ENCODE measurements at regions not wholly inside any gene's neighbourhood (a gene's known extent, or its start where the extent isn't known, plus 50 kb on each side); places are given as distances from the start of the nearest gene placed in this dataset.

DNA sequence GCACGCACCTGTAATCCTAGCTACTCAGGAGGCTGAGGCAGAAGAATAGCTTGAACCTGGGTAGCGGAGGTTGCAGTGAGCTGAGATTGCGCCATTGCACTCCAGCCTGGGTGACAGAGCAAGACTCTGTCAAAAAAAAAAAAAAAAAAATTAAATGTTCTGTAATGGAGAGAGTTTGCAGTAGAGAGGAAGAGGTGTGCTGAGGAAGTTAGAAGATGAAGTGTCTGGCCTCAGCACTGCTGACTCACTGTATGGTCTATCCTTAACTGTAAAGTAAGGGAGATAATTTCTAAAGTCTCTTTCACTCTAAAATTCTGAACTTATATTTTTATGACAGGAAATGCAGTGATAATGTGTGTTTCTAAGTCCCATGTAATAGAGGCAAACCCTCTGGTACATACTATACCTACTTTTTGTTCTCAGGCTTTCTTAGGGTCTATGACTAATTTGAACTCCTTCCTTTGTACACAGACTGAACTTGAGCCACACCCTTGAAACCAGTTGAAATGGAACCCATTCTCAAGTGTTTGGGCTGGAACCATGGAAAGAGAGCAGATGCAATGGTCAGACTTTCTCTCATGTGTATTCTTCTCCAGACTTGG lies 278.1 kb upstream of the FAR2 start:
- no peak for DNase-seq
- Histone ChIP-seq H3K36me3 (ENCODE audit: control insufficient read depth in 2 of 3, insufficient read depth in 3 of 3, low read length in 3 of 3) (no peaks in the 10 kb centered on the region), H3K9me3 (ENCODE audit: control insufficient read depth in 2 of 3, low read length in 3 of 3) (no peaks in the 10 kb centered on the region), H3K4me3 (ENCODE audit: low read length) (no peak overlapping the region), H3K4me1 (ENCODE audit: control insufficient read depth in 2 of 2, insufficient read depth in 2 of 2, low read length in 2 of 2) (no peaks in the 10 kb centered on the region), H3K27me3 (ENCODE audit: control insufficient read depth in 2 of 2, insufficient read depth in 2 of 2, low read length in 2 of 2) (no peaks in the 10 kb centered on the region), H3K27ac (ENCODE audit: low read depth, low read length) (no peak overlapping the region)
- intact Hi-C loops (cut with micrococcal nuclease), result loop anchor here in 1 of 2 donors (5.0 kb wide), 1 partner anchor 1139 kb away; no protein-coding TSS in a partner anchor
- H3K36me3 Mint-ChIP-seq, result no peaks in the 10 kb centered on the region
- CTCF ChIA-PET, result no interaction called here
- POLR2A ChIA-PET, result no interaction called here
- H3K27ac Mint-ChIP-seq, result no peak overlapping the region
- H3K9me3 Mint-ChIP-seq, result peaks cover 0 to 5% (median 0%) of the 10 kb centered on the region in 11 donors
- no peak overlapping the region for H3K4me3 Mint-ChIP-seq
- peaks cover 0 to 2% (median 0%) of the 10 kb centered on the region in 5 donors for H3K27me3 Mint-ChIP-seq
- peak; percentile 69 for ATAC-seq
- no peaks in the 10 kb centered on the region for H3K4me1 Mint-ChIP-seq

DNA sequence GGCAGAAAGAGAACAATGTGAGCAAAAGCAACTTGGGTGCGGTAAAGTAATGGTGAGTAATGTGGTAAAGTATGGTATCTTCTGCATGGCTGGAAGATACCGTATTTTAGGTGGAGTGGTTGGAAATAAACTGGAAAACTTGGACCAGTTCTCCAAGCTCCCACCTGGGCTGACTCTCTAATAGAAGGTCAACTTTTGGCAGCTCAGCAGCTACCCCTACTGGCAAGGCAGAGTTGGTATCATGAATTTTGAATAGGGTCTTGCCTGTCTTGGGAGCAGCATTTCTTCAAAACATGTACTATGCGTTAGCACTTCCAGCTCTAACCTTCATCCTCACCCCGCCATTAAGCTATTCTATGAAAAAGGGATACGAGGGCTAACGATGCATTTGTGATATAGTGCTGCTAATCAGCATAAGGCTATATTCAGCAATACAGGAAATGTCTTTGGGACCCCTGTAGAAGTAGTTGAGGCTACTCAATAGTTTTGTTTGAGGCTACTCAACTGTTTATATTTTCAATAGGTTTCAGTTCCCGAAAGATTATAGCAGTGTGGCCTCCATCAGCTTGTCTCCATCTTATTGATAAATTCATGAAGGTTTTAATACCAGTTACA lies 276.3 kb upstream of the FAR2 start:
- ATAC-seq (no peak), DNase-seq (peak in 1 of 9 donors; percentile 20)
- Histone ChIP-seq H3K4me1 (ENCODE audit: control insufficient read depth in 2 of 2, insufficient read depth in 2 of 2, low read length in 2 of 2) (no peaks in the 10 kb centered on the region), H3K27me3 (ENCODE audit: control insufficient read depth in 2 of 2, insufficient read depth in 2 of 2, low read length in 2 of 2) (no peaks in the 10 kb centered on the region), H3K36me3 (ENCODE audit: control insufficient read depth in 2 of 3, insufficient read depth in 3 of 3, low read length in 3 of 3) (no peaks in the 10 kb centered on the region), H3K27ac (ENCODE audit: low read depth, low read length) (no peak overlapping the region), H3K9me3 (ENCODE audit: control insufficient read depth in 2 of 3, low read length in 3 of 3) (no peaks in the 10 kb centered on the region), H3K4me3 (ENCODE audit: low read length) (no peak overlapping the region)
- ChIA-PET POLR2A (no interaction called here), CTCF (interaction anchor here (0.5 kb wide), 1 partner anchor 138 kb away, joined by 3 read pairs; no protein-coding TSS in a partner anchor)
- Mint-ChIP-seq H3K36me3 (no peaks in the 10 kb centered on the region), H3K27ac (no peak overlapping the region), H3K4me1 (no peaks in the 10 kb centered on the region), H3K4me3 (no peak overlapping the region), H3K27me3 (peaks cover 0 to 10% (median 0%) of the 10 kb centered on the region in 5 donors), H3K9me3 (peaks cover 0 to 8% (median 0%) of the 10 kb centered on the region in 11 donors)
- intact Hi-C loops (cut with micrococcal nuclease), result loop anchor here in 1 of 2 donors (5.0 kb wide), 1 partner anchor 1140 kb away; no protein-coding TSS in a partner anchor

DNA sequence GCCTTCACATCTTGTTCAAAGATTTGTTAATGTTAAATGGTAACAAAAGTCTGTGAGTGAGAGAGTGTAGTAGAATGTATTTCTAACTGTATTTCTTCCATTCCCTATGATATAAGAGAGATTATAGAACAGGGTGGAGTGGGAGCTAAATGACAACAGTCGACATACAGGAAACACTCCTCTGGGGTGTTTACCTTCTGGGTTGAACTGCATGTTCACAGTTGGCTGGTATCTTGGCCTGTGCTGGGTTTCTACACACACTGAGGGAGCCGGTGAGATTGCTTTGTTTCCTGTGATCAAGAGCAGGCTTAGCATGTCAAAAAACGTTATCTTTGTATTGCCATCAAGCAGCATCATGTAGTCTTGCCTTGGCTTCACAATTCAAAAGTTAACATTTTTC lies 274.3 kb upstream of the FAR2 start:
- H3K4me1 ChIP-seq (ENCODE audit: control insufficient read depth in 2 of 2, insufficient read depth in 2 of 2, low read length in 2 of 2), result no peaks in the 10 kb centered on the region
- peaks cover 0 to 14% (median 0%) of the 10 kb centered on the region in 5 donors for H3K27me3 Mint-ChIP-seq
- H3K4me3 Mint-ChIP-seq, result no peak overlapping the region
- no peak overlapping the region for H3K27ac Mint-ChIP-seq
- ChIA-PET POLR2A (no interaction called here), CTCF (no interaction called here)
- ATAC-seq (no peak), DNase-seq (no peak)
- no peaks in the 10 kb centered on the region for H3K36me3 ChIP-seq (ENCODE audit: control insufficient read depth in 2 of 3, insufficient read depth in 3 of 3, low read length in 3 of 3)
- H3K4me3 ChIP-seq (ENCODE audit: low read length), result no peak overlapping the region
- no peak overlapping the region for H3K27ac ChIP-seq (ENCODE audit: low read depth, low read length)
- no peaks in the 10 kb centered on the region for H3K9me3 ChIP-seq (ENCODE audit: control insufficient read depth in 2 of 3, low read length in 3 of 3)
- no peaks in the 10 kb centered on the region for H3K36me3 Mint-ChIP-seq
- intact Hi-C loops (cut with micrococcal nuclease), result loop anchor here in 1 of 2 donors (5.0 kb wide), 1 partner anchor 1142 kb away; no protein-coding TSS in a partner anchor
- no peaks in the 10 kb centered on the region for H3K4me1 Mint-ChIP-seq
- peaks cover 0 to 8% (median 0%) of the 10 kb centered on the region in 11 donors for H3K9me3 Mint-ChIP-seq
- no peaks in the 10 kb centered on the region for H3K27me3 ChIP-seq (ENCODE audit: control insufficient read depth in 2 of 2, insufficient read depth in 2 of 2, low read length in 2 of 2)

DNA sequence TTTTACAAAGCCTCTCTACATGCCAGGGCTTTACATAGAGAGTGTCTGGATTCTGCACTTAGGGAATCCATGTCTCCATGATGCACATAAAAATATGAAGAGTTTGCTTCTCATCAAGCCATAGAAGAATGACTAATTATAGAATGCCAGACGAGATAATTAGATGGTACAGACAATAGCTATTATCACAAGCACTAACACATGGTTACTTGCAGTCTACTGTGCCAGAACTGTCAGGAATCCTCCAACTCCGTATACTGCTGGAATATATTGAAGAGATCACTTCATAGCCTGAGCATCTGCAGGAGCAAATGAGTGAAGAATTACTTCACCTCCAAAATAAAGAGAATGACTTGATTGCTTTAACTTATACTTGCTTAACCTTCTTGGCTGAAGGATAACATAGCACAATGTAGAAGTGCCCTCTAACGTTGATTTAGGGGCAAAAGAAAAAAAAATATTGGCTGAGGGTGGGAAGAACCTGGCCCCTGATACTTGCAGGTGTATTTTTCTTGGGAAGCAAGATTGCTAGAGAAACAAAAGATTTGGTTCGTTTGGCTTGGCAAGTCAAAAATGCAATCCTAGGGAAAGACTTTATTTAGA lies 272.8 kb upstream of the FAR2 start:
- POLR2A ChIA-PET, result no interaction called here
- CTCF ChIA-PET, result interaction anchor here (0.7 kb wide), 1 partner anchor 8 kb away, joined by 3 read pairs; no protein-coding TSS in a partner anchor
- no peaks in the 10 kb centered on the region for H3K36me3 Mint-ChIP-seq
- no peaks in the 10 kb centered on the region for H3K36me3 ChIP-seq (ENCODE audit: control insufficient read depth in 2 of 3, insufficient read depth in 3 of 3, low read length in 3 of 3)
- H3K4me3 Mint-ChIP-seq, result no peak overlapping the region
- no peaks in the 10 kb centered on the region for H3K4me1 ChIP-seq (ENCODE audit: control insufficient read depth in 2 of 2, insufficient read depth in 2 of 2, low read length in 2 of 2)
- DNase-seq (no peak), ATAC-seq (no peak)
- H3K27me3 Mint-ChIP-seq, result peaks cover 0 to 14% (median 1%) of the 10 kb centered on the region in 5 donors
- H3K27me3 ChIP-seq (ENCODE audit: control insufficient read depth in 2 of 2, insufficient read depth in 2 of 2, low read length in 2 of 2), result no peaks in the 10 kb centered on the region
- no peak overlapping the region for H3K27ac Mint-ChIP-seq
- no peaks in the 10 kb centered on the region for H3K9me3 ChIP-seq (ENCODE audit: control insufficient read depth in 2 of 3, low read length in 3 of 3)
- H3K9me3 Mint-ChIP-seq, result peaks cover 0 to 8% (median 0%) of the 10 kb centered on the region in 11 donors
- intact Hi-C loops (cut with micrococcal nuclease), result no loop called here
- H3K4me3 ChIP-seq (ENCODE audit: low read length), result no peak overlapping the region
- no peak overlapping the region for H3K27ac ChIP-seq (ENCODE audit: low read depth, low read length)
- H3K4me1 Mint-ChIP-seq, result no peaks in the 10 kb centered on the region

DNA sequence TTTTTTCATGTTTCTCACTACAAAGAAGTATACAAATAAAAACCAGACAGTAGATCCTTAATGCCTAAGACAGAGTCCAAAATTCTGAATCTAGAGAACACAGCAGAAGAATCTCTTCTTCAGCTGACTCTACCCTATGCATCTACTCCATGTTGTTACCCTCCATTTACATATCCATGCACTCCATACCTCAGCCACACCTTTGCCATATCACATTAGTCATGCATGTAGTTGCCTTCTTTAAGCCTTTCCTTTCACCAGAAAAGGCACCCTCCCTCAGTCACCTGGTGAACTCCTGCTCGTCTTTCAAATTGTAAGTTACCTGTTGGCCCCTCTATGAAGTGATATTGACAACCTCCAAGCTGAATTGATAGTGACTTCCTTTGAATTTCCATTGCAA lies 271.2 kb upstream of the FAR2 start:
- intact Hi-C loops (cut with micrococcal nuclease), result no loop called here

DNA sequence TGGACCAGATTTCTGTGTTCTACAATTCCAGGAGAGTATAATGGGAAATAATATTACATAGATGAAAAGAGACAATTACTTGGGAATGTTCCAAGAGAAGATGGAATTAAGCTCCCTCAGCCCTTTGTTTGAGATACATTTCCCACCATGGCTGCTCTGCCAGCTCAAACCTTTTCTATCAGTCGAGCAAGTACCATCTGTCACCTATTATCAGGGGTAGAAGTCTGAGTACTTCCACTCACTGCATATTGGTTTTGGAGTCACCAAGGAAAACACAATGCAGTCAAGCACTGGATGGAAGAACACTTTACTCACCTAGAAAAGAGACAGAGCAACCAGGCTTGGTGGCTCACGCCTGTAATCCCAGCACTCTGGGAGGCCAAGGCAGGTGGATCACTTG lies 270.4 kb upstream of the FAR2 start:
- DNase-seq (no peak), ATAC-seq (no peak)
- no peaks in the 10 kb centered on the region for H3K27me3 ChIP-seq (ENCODE audit: control insufficient read depth in 2 of 2, insufficient read depth in 2 of 2, low read length in 2 of 2)
- Mint-ChIP-seq H3K4me1 (no peaks in the 10 kb centered on the region), H3K27me3 (peaks cover 0 to 14% (median 4%) of the 10 kb centered on the region in 5 donors), H3K27ac (no peak overlapping the region), H3K4me3 (no peak overlapping the region), H3K9me3 (peaks cover 0 to 6% (median 0%) of the 10 kb centered on the region in 11 donors), H3K36me3 (no peaks in the 10 kb centered on the region)
- intact Hi-C loops (cut with micrococcal nuclease), result no loop called here
- no peak overlapping the region for H3K27ac ChIP-seq (ENCODE audit: low read depth, low read length)
- H3K9me3 ChIP-seq (ENCODE audit: control insufficient read depth in 2 of 3, low read length in 3 of 3), result no peaks in the 10 kb centered on the region
- ChIA-PET CTCF (no interaction called here), POLR2A (no interaction called here)
- no peak overlapping the region for H3K4me3 ChIP-seq (ENCODE audit: low read length)
- no peaks in the 10 kb centered on the region for H3K36me3 ChIP-seq (ENCODE audit: control insufficient read depth in 2 of 3, insufficient read depth in 3 of 3, low read length in 3 of 3)
- no peaks in the 10 kb centered on the region for H3K4me1 ChIP-seq (ENCODE audit: control insufficient read depth in 2 of 2, insufficient read depth in 2 of 2, low read length in 2 of 2)

More for the DNA sequence above, 271.2 kb upstream of the FAR2 start:
- Mint-ChIP-seq H3K4me1 (no peaks in the 10 kb centered on the region), H3K4me3 (no peak overlapping the region), H3K27ac (no peak overlapping the region), H3K36me3 (no peaks in the 10 kb centered on the region), H3K9me3 (peaks cover 0 to 3% (median 0%) of the 10 kb centered on the region in 11 donors), H3K27me3 (peaks cover 0 to 14% (median 4%) of the 10 kb centered on the region in 5 donors)
- ATAC-seq, result no peak
- ChIA-PET POLR2A (no interaction called here), CTCF (no interaction called here)
- Histone ChIP-seq H3K27ac (ENCODE audit: low read depth, low read length) (no peak overlapping the region), H3K27me3 (ENCODE audit: control insufficient read depth in 2 of 2, insufficient read depth in 2 of 2, low read length in 2 of 2) (no peaks in the 10 kb centered on the region), H3K36me3 (ENCODE audit: control insufficient read depth in 2 of 3, insufficient read depth in 3 of 3, low read length in 3 of 3) (no peaks in the 10 kb centered on the region), H3K9me3 (ENCODE audit: control insufficient read depth in 2 of 3, low read length in 3 of 3) (no peaks in the 10 kb centered on the region), H3K4me1 (ENCODE audit: control insufficient read depth in 2 of 2, insufficient read depth in 2 of 2, low read length in 2 of 2) (no peaks in the 10 kb centered on the region), H3K4me3 (ENCODE audit: low read length) (no peak overlapping the region)
- no peak for DNase-seq

Measured in naive thymus-derived CD4-positive, alpha-beta T cell (primary cell).